PC-3 (cell line): ENCODE measurements at regions not wholly inside any gene's neighbourhood (a gene's known extent, or its start where the extent isn't known, plus 50 kb on each side); places are given as distances from the start of the nearest gene placed in this dataset.

Experiments used
- CTCF ChIP-seq: fragments of 300-600 bp; sonication (generic); conservative IDR thresholded peaks from 2 replicates; pipeline ENCODE4 v1.5.1; 2017; ENCODE audit warnings: antibody characterized with exemption, low read depth, mild to moderate bottlenecking, low read length
- EZH2 ChIP-seq: fragments of 300-600 bp; sonication (generic); IDR thresholded peaks from one replicate; pipeline ENCODE4 v1.6.1; 2017; ENCODE audit warnings: antibody characterized with exemption, mild to moderate bottlenecking, low read length; ENCODE audit not compliant: unreplicated experiment

GRCh38 chr5:16987776-16988175 lies 51.7 kb upstream of the MYO10 start:
- no peak for TF ChIP-seq EZH2
- no peak for TF ChIP-seq CTCF
